Loucy (cell line): ENCODE measurements at regions not wholly inside any gene's neighbourhood (a gene's known extent, or its start where the extent isn't known, plus 50 kb on each side); places are given as distances from the start of the nearest gene placed in this dataset.

Source experiments
- H2AFZ ChIP-seq: fragments of 200-600 bp; sonication (generic); 2 replicates; pipeline ENCODE4 v1.6.0; 2016; ENCODE audit warnings: antibody characterized with exemption, mild to moderate bottlenecking, low read length, moderate library complexity
- H3F3A ChIP-seq: fragments of 200-600 bp; 2 replicates; pipeline ENCODE4 v1.6.0; 2016; ENCODE audit warnings: antibody characterized with exemption, low read depth, mild to moderate bottlenecking
- H3K27me3 ChIP-seq: fragments of 200-600 bp; sonication (generic); 2 replicates; pipeline ENCODE4 v1.6.1; 2014; ENCODE audit warnings: low read length, mild to moderate bottlenecking; ENCODE audit not compliant: insufficient read depth, poor library complexity, severe bottlenecking
- H3K36me3 ChIP-seq: fragments of 200-600 bp; sonication (generic); 2 replicates; pipeline ENCODE4 v1.6.1; 2016; ENCODE audit warnings: low read length; ENCODE audit not compliant: insufficient read depth
- H3K4me1 ChIP-seq: fragments of 200-600 bp; sonication (generic); 2 replicates; pipeline ENCODE4 v1.5.1; 2014; ENCODE audit warnings: low read length, mild to moderate bottlenecking; ENCODE audit not compliant: insufficient read depth, poor library complexity, severe bottlenecking
- H3K4me2 ChIP-seq: fragments of 200-600 bp; sonication (generic); 2 replicates; pipeline ENCODE4 v1.6.0; 2014; ENCODE audit warnings: antibody characterized with exemption, low read length, low read depth, mild to moderate bottlenecking; ENCODE audit not compliant: poor library complexity, severe bottlenecking
- H3K4me3 ChIP-seq: fragments of 200-600 bp; sonication (generic); 2 replicates; pipeline ENCODE4 v1.5.1; 2014; ENCODE audit warnings: low read length, mild to moderate bottlenecking, mixed read lengths; ENCODE audit not compliant: poor library complexity, severe bottlenecking
- H3K79me2 ChIP-seq: fragments of 200-600 bp; sonication (generic); 2 replicates; pipeline ENCODE4 v1.6.1; 2014; ENCODE audit warnings: low read length; ENCODE audit not compliant: insufficient read depth
- H3K9ac ChIP-seq: fragments of 200-600 bp; sonication (generic); 2 replicates; pipeline ENCODE4 v1.6.0; 2014; ENCODE audit warnings: mild to moderate bottlenecking, low read depth, low read length, moderate library complexity; ENCODE audit not compliant: poor library complexity, severe bottlenecking
- H3K9me2 ChIP-seq: fragments of 200-600 bp; sonication (generic); replicated peaks from 2 replicates; pipeline ENCODE4 v1.6.1; 2016; ENCODE audit warnings: low read depth, low read length, mixed read lengths
- H3K9me3 ChIP-seq: fragments of 200-600 bp; sonication (generic); 2 replicates; pipeline ENCODE4 v1.6.1; 2014; ENCODE audit warnings: mild to moderate bottlenecking, antibody characterized with exemption, low read length, low read depth; ENCODE audit not compliant: insufficient read depth
- H4K20me1 ChIP-seq: fragments of 200-600 bp; sonication (generic); 2 replicates; pipeline ENCODE4 v1.6.0; 2014; ENCODE audit warnings: antibody characterized with exemption, low read length, mild to moderate bottlenecking; ENCODE audit not compliant: insufficient read depth, poor library complexity, severe bottlenecking
- CTCF ChIP-seq: fragments of 200-600 bp; sonication (generic); conservative IDR thresholded peaks from 2 replicates; pipeline ENCODE4 v1.5.1; 2014; ENCODE audit warnings: mild to moderate bottlenecking, antibody characterized with exemption, low read length
- EZH2phosphoT487 ChIP-seq: fragments of 200-600 bp; IDR thresholded peaks from 2 replicates; pipeline ENCODE4 v1.6.1; 2018; ENCODE audit warnings: antibody characterized with exemption, mild to moderate bottlenecking, moderate library complexity, borderline replicate concordance

GRCh38 chr10:129344103-129344502 is 122.9 kb upstream of the MGMT start:
- Histone ChIP-seq H3K4me3 (no peak overlapping the region), H3K4me1 (no peaks in the 10 kb centered on the region), H3K9me2 (no peaks in the 10 kb centered on the region), H3K27me3 (no peaks in the 10 kb centered on the region), H3K79me2 (no peaks in the 10 kb centered on the region), H3K4me2 (no peak overlapping the region), H3F3A (no peaks in the 10 kb centered on the region), H3K9me3 (no peaks in the 10 kb centered on the region), H3K36me3 (no peaks in the 10 kb centered on the region), H2AFZ (no peak overlapping the region), H4K20me1 (no peaks in the 10 kb centered on the region), H3K9ac (no peak overlapping the region)
- TF ChIP-seq CTCF (no peak), EZH2phosphoT487 (no peak)

GRCh38 chr10:129344731-129345355 is 122.2 kb upstream of the MGMT start:
- H3K4me2 ChIP-seq, result no peak overlapping the region
- H3K27me3 ChIP-seq, result no peaks in the 10 kb centered on the region
- no peaks in the 10 kb centered on the region for H3K36me3 ChIP-seq
- no peaks in the 10 kb centered on the region for H3K79me2 ChIP-seq
- no peaks in the 10 kb centered on the region for H3F3A ChIP-seq
- H2AFZ ChIP-seq, result no peak overlapping the region
- H3K9me2 ChIP-seq, result no peaks in the 10 kb centered on the region
- H4K20me1 ChIP-seq, result no peaks in the 10 kb centered on the region
- no peaks in the 10 kb centered on the region for H3K9me3 ChIP-seq
- no peaks in the 10 kb centered on the region for H3K4me1 ChIP-seq
- H3K4me3 ChIP-seq, result no peak overlapping the region
- H3K9ac ChIP-seq, result no peak overlapping the region
- TF ChIP-seq EZH2phosphoT487 (no peak), CTCF (no peak)

DNA sequence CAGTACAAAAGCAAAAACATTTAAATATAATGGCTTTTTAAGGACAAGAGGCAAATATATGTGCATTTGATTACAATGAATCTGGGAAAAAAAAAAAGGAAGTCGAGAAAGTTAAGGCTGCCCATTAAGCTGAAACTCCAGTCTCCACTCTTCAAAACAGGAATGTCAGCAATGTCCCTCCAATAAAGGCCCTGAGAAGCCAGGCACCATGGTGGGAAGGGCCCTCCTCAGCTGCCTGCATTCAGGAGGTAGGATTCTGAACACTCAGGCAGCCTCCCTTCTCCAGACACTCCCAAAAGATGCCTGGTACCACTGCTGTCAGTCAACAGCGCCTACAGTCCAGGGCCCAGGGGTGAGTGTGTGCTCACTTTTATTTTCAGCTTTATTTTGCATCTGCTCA is 121.3 kb upstream of the MGMT start:
- Histone ChIP-seq H3K9ac (no peak overlapping the region), H3F3A (no peaks in the 10 kb centered on the region), H3K4me2 (no peak overlapping the region), H3K79me2 (no peaks in the 10 kb centered on the region), H3K9me2 (no peaks in the 10 kb centered on the region), H3K4me3 (no peak overlapping the region), H3K36me3 (no peaks in the 10 kb centered on the region), H3K9me3 (no peaks in the 10 kb centered on the region), H3K4me1 (no peaks in the 10 kb centered on the region), H4K20me1 (no peaks in the 10 kb centered on the region), H2AFZ (no peak overlapping the region), H3K27me3 (no peaks in the 10 kb centered on the region)
- no peak for TF ChIP-seq CTCF
- TF ChIP-seq EZH2phosphoT487, result no peak
